Endothelial cell of umbilical vein (primary cell): ENCODE measurements at regions not wholly inside any gene's neighbourhood (a gene's known extent, or its start where the extent isn't known, plus 50 kb on each side); places are given as distances from the start of the nearest gene placed in this dataset.

ENCODE experiments used
- BruUV-seq: library from RNA; stranded (reverse); fragments of 400-500 nt; replicated peaks from 2 replicates; lab custom pipeline; 2021; lab: Mats Ljungman, UMichigan
- CTCF ChIA-PET: fragments of 300-600, 350-600 bp; sonication (Branson Sonifier 250); formaldehyde crosslinking; loops from one replicate; lab custom pipeline; 2021; ENCODE audit warnings: antibody characterized with exemption, inconsistent platforms; lab: Charles Lee
- POLR2A ChIA-PET: fragments of 300-600, 350-600 bp; sonication (Branson Sonifier 250); formaldehyde crosslinking; loops from one replicate; lab custom pipeline; 2021; ENCODE audit warnings: antibody characterized with exemption, inconsistent platforms; lab: Charles Lee
- DNase-seq: peaks from one replicate; pipeline ENCODE4 v3.0.0-alpha.2; 2011; ENCODE audit warnings: low read depth, low spot score
- FAIRE-seq: peaks from 2 replicates; lab custom pipeline; 2011; peaks lifted over from hg19 to GRCh38; lab: Jason Lieb, UNC
- H2AFZ ChIP-seq: 2 replicates; pipeline ENCODE4 v1.6.0; 2012; ENCODE audit warnings: low read depth, low read length, control low read depth, inconsistent platforms
- H3K27ac ChIP-seq: 2 replicates; pipeline ENCODE4 v1.5.1; 2011; ENCODE audit warnings: low read depth, mild to moderate bottlenecking, control low read depth, low read length, moderate library complexity; ENCODE audit not compliant: insufficient read depth
- H3K27me3 ChIP-seq, 2 experiments: 2 replicates each; pipeline versions ENCODE4 v1.6.0 to v1.6.1; 2011; ENCODE audit warnings: low read length in 2 of 2, mixed read lengths in 1 of 2; ENCODE audit not compliant: control insufficient read depth in 2 of 2, insufficient read depth in 2 of 2
- H3K36me3 ChIP-seq, 2 experiments: 2 replicates in 1 of 2; 3 replicates in 1 of 2; pipeline ENCODE4 v1.5.1; 2011; ENCODE audit warnings: low read length in 2 of 2, mild to moderate bottlenecking in 1 of 2, moderate library complexity in 1 of 2; ENCODE audit not compliant: control insufficient read depth in 2 of 2, insufficient read depth in 2 of 2; ENCODE audit errors: extremely low read depth in 1 of 2
- H3K4me1 ChIP-seq: 3 replicates; pipeline ENCODE4 v1.5.1; 2011; ENCODE audit warnings: mild to moderate bottlenecking, low read length; ENCODE audit not compliant: control insufficient read depth, insufficient read depth; ENCODE audit errors: extremely low read depth
- H3K4me2 ChIP-seq: 2 replicates; pipeline ENCODE4 v1.6.1; 2011; ENCODE audit warnings: low read length, control low read depth, mixed read lengths; ENCODE audit not compliant: insufficient read depth
- H3K4me3 ChIP-seq, 3 experiments: fragments of 200-600 bp in 1 of 3; sonication (generic), shearing (Covaris generic) in 1 of 3; replicated peaks in 1 of 3; 2 replicates each; pipeline ENCODE4 v1.5.1; 2011 to 2016; ENCODE audit warnings: control low read depth in 3 of 3, low read length in 3 of 3, mild to moderate bottlenecking in 2 of 3, inconsistent platforms in 1 of 3, low read depth in 1 of 3, moderate library complexity in 1 of 3; ENCODE audit not compliant: insufficient read depth in 1 of 3
- H3K79me2 ChIP-seq: 2 replicates; pipeline ENCODE4 v1.6.0; 2012; ENCODE audit warnings: low read length, inconsistent platforms; ENCODE audit not compliant: control insufficient read depth, insufficient read depth
- H3K9ac ChIP-seq: replicated peaks from 2 replicates; pipeline ENCODE3; 2011; ENCODE audit warnings: low read length, control low read depth; ENCODE audit not compliant: insufficient read depth; ENCODE audit errors: extremely low read depth
- H3K9me1 ChIP-seq: replicated peaks from 3 replicates; pipeline ENCODE4 v1.6.0; 2011; ENCODE audit warnings: mild to moderate bottlenecking, low read length; ENCODE audit not compliant: control insufficient read depth, insufficient read depth; ENCODE audit errors: extremely low read depth
- H3K9me3 ChIP-seq: replicated peaks from 2 replicates; pipeline ENCODE4 v1.5.1; 2012; ENCODE audit warnings: low read length, inconsistent platforms; ENCODE audit not compliant: control insufficient read depth, insufficient read depth
- H4K20me1 ChIP-seq: replicated peaks from 2 replicates; pipeline ENCODE3; 2011; ENCODE audit warnings: mild to moderate bottlenecking, low read length; ENCODE audit not compliant: control insufficient read depth, insufficient read depth; ENCODE audit errors: extremely low read depth
- EZH2 ChIP-seq: IDR thresholded peaks from 2 replicates; pipeline ENCODE4 v1.6.1; 2012; ENCODE audit warnings: borderline replicate concordance, low read depth, mild to moderate bottlenecking, moderate library complexity, low read length, inconsistent platforms; ENCODE audit not compliant: severe bottlenecking
- FOS ChIP-seq: IDR thresholded peaks from 2 replicates; pipeline ENCODE4 v1.6.1; 2011; ENCODE audit warnings: mild to moderate bottlenecking, low read length, moderate library complexity, borderline replicate concordance; ENCODE audit not compliant: insufficient read depth
- GATA2 ChIP-seq: IDR thresholded peaks from 2 replicates; pipeline ENCODE4 v1.7.0; 2011; ENCODE audit warnings: low read depth, mild to moderate bottlenecking, moderate library complexity, mixed read lengths, low read length; ENCODE audit not compliant: insufficient read length, insufficient read depth
- JUN ChIP-seq: IDR thresholded peaks from 2 replicates; pipeline ENCODE4 v1.6.1; 2011; ENCODE audit warnings: borderline replicate concordance, low read depth; ENCODE audit not compliant: insufficient read length, insufficient read depth
- MYC ChIP-seq: IDR thresholded peaks from one replicate; pipeline ENCODE4 v1.6.1; 2011; ENCODE audit warnings: mild to moderate bottlenecking, low read depth, low read length
- POLR2A ChIP-seq: IDR thresholded peaks from 2 replicates; pipeline ENCODE4 v1.6.1; 2012; ENCODE audit warnings: low read depth, mild to moderate bottlenecking, control low read depth, low read length
- POLR2AphosphoS5 ChIP-seq: IDR thresholded peaks from 2 replicates; pipeline ENCODE4 v1.6.1; 2012; ENCODE audit warnings: low read depth, mild to moderate bottlenecking, control low read depth, low read length, moderate library complexity; ENCODE audit not compliant: insufficient read depth
- dilution Hi-C: fragments of 300-500 bp; cut with MboI; formaldehyde crosslinking; loops from one replicate; pipeline ENCODE4 v1.15.0; 2019; ENCODE audit warnings: low sequenced_read_pairs; ENCODE audit not compliant: extremely low pct_ligation_motif_present
- intact Hi-C: fragments of 100-400 bp; cut with micrococcal nuclease; formaldehyde crosslinking; loops from one replicate; pipeline ENCODE4 v1.10.0; 2022
- TF ChIP-seq, protein P1 (sequence below), 2 donors: IDR thresholded peaks; 1 replicate in 1 of 2; 2 replicates in 1 of 2; pipeline ENCODE4 v1.5.1; 2011; ENCODE audit warnings: low read length in 2 of 2, mild to moderate bottlenecking in 2 of 2, moderate library complexity in 2 of 2, control low read depth in 1 of 2, inconsistent platforms in 1 of 2, low read depth in 1 of 2; ENCODE audit not compliant: insufficient read depth in 1 of 2; ENCODE audit errors: extremely low read depth in 1 of 2
- TF ChIP-seq, protein P2 (sequence below): IDR thresholded peaks from 2 replicates; pipeline ENCODE4 v1.6.1; 2011; ENCODE audit not compliant: insufficient read depth, insufficient read length

- no peak for FAIRE-seq
- Histone ChIP-seq H3K36me3 (no peaks in the 10 kb centered on the region), H2AFZ (no peak overlapping the region), H4K20me1 (no peaks in the 10 kb centered on the region), H3K79me2 (no peaks in the 10 kb centered on the region), H3K9me1 (no peaks in the 10 kb centered on the region), H3K9ac (no peak overlapping the region), H3K27ac (no peak overlapping the region), H3K4me1 (no peaks in the 10 kb centered on the region), H3K27me3 (no peaks in the 10 kb centered on the region), H3K4me3 (no peak overlapping the region), H3K9me3 (no peaks in the 10 kb centered on the region), H3K4me2 (no peak overlapping the region)
- intact Hi-C loops (no loop called here), dilution Hi-C loops (no loop called here)
- BruUV-seq = no TSS peak
- CTCF ChIA-PET = no interaction called here
- TF ChIP-seq, protein P1, sequence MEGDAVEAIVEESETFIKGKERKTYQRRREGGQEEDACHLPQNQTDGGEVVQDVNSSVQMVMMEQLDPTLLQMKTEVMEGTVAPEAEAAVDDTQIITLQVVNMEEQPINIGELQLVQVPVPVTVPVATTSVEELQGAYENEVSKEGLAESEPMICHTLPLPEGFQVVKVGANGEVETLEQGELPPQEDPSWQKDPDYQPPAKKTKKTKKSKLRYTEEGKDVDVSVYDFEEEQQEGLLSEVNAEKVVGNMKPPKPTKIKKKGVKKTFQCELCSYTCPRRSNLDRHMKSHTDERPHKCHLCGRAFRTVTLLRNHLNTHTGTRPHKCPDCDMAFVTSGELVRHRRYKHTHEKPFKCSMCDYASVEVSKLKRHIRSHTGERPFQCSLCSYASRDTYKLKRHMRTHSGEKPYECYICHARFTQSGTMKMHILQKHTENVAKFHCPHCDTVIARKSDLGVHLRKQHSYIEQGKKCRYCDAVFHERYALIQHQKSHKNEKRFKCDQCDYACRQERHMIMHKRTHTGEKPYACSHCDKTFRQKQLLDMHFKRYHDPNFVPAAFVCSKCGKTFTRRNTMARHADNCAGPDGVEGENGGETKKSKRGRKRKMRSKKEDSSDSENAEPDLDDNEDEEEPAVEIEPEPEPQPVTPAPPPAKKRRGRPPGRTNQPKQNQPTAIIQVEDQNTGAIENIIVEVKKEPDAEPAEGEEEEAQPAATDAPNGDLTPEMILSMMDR (IDR thresholded peaks at IDR 0.05; ENCODE audit: extremely low read depth in 1 of 2, insufficient read depth in 1 of 2, low read depth in 1 of 2, low read length in 2 of 2) = no peak
- TF ChIP-seq FOS (no peak), POLR2AphosphoS5 (no peak), GATA2 (no peak), MYC (no peak), EZH2 (no peak), JUN (no peak), POLR2A (no peak)
- TF ChIP-seq, protein P2, sequence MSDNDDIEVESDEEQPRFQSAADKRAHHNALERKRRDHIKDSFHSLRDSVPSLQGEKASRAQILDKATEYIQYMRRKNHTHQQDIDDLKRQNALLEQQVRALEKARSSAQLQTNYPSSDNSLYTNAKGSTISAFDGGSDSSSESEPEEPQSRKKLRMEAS = no peak
- DNase-seq = no peak
- POLR2A ChIA-PET = no interaction called here
Measured at GRCh38 chr12:83656004-83656403, 969.3 kb downstream of the TMTC2 start.
